Activated T-cell treated with anti-CD3 and anti-CD28 coated beads for 4 hours (primary cell): ENCODE measurements at regions not wholly inside any gene's neighbourhood (a gene's known extent, or its start where the extent isn't known, plus 50 kb on each side); places are given as distances from the start of the nearest gene placed in this dataset.
"Not testable (repeated sequence)": the region's sequence is repeated elsewhere in the genome, so short reads cannot be mapped to it uniquely, and the experiment has no call there.

ENCODE experiments used
- DNase-seq: peaks from one replicate; pipeline ENCODE4 v3.0.0-alpha.2; 2020

GRCh38 chr7:113705439-113705838 lies 213.4 kb downstream of the PPP1R3A start:
- DNase-seq: no peak

- no peak for DNase-seq
These were observed 220.1 kb downstream of the PPP1R3A start for GRCh38 chr7:113698556-113699220.

GRCh38 chr7:113694149-113694548 lies 224.7 kb downstream of the PPP1R3A start:
- no peak for DNase-seq

GRCh38 chr7:113684165-113684564 lies 234.6 kb downstream of the PPP1R3A start:
- no peak for DNase-seq

- no peak for DNase-seq
These were observed 241.0 kb downstream of the PPP1R3A start for GRCh38 chr7:113677811-113678210.

- DNase-seq: no peak
These were observed 253.9 kb downstream of the PPP1R3A start for GRCh38 chr7:113664867-113665266.

GRCh38 chr7:113659416-113659815 lies 259.4 kb downstream of the PPP1R3A start:
- no peak for DNase-seq

GRCh38 chr7:113657603-113658002 lies 261.2 kb downstream of the PPP1R3A start:
- DNase-seq: no peak

- no peak for DNase-seq
These were observed 266.3 kb downstream of the PPP1R3A start for GRCh38 chr7:113652501-113652900.

GRCh38 chr7:113649556-113649955 lies 269.3 kb downstream of the PPP1R3A start:
- no peak for DNase-seq

- DNase-seq: no peak
These were observed 279.6 kb downstream of the PPP1R3A start for GRCh38 chr7:113639221-113639620.

GRCh38 chr7:113636727-113637421 lies 281.9 kb downstream of the PPP1R3A start:
- no peak for DNase-seq

GRCh38 chr7:113635492-113635891 lies 283.3 kb downstream of the PPP1R3A start:
- no peak for DNase-seq

- DNase-seq: no peak
These were observed 285.7 kb downstream of the PPP1R3A start for GRCh38 chr7:113633073-113633472.

- DNase-seq: no peak
These were observed 289.6 kb downstream of the PPP1R3A start for GRCh38 chr7:113628948-113629847.

GRCh38 chr7:113625494-113626102 lies 293.2 kb downstream of the PPP1R3A start:
- no peak for DNase-seq

GRCh38 chr7:113622796-113623195 lies 296.0 kb downstream of the PPP1R3A start:
- DNase-seq: no peak

- no peak for DNase-seq
These were observed 308.2 kb downstream of the PPP1R3A start for GRCh38 chr7:113610572-113610971.

GRCh38 chr7:113608782-113609181 lies 310.0 kb downstream of the PPP1R3A start:
- DNase-seq: no peak

- no peak for DNase-seq
These were observed 312.5 kb downstream of the PPP1R3A start for GRCh38 chr7:113606325-113606724.

- DNase-seq: not testable (repeated sequence)
These were observed 318.4 kb downstream of the PPP1R3A start for GRCh38 chr7:113600428-113600827.

GRCh38 chr7:113593455-113593854 lies 325.4 kb downstream of the PPP1R3A start:
- DNase-seq: not testable (repeated sequence)

GRCh38 chr7:113592924-113593323 lies 325.9 kb downstream of the PPP1R3A start:
- not testable (repeated sequence) for DNase-seq
